H1 (cell line): ENCODE measurements at regions not wholly inside any gene's neighbourhood (a gene's known extent, or its start where the extent isn't known, plus 50 kb on each side); places are given as distances from the start of the nearest gene placed in this dataset.

Experiments
- CTCF ChIA-PET: fragments of 300-600 bp; sonication (Branson Sonifier 250); formaldehyde crosslinking; loops from one replicate; lab custom pipeline; 2021; ENCODE audit not compliant: partially characterized antibody; lab: Charles Lee
- POLR2A ChIA-PET: fragments of 300-600 bp; sonication (Branson Sonifier 250); formaldehyde crosslinking; loops from one replicate; lab custom pipeline; 2021; ENCODE audit warnings: inconsistent platforms; ENCODE audit not compliant: partially characterized antibody; lab: Charles Lee
- DNase-seq, 2 experiments: peaks; one replicate each; pipeline versions ENCODE4 v3.0.0 to v3.0.0-alpha.2; 2010 to 2022; ENCODE audit warnings: low spot score in 2 of 2, low read depth in 1 of 2, mixed read lengths in 1 of 2
- FAIRE-seq: peaks from 2 replicates; lab custom pipeline; 2011; peaks lifted over from hg19 to GRCh38; lab: Jason Lieb, UNC
- H2AFZ ChIP-seq: 2 replicates; pipeline ENCODE4 v1.8.1; 2012; ENCODE audit warnings: low read length, inconsistent platforms
- H2AK5ac ChIP-seq: 2 replicates; pipeline ENCODE4 v1.6.1; 2013; ENCODE audit warnings: low read depth, low read length
- H2BK120ac ChIP-seq: replicated peaks from 2 replicates; pipeline ENCODE3; 2013; ENCODE audit warnings: low read depth, low read length, inconsistent platforms
- H2BK12ac ChIP-seq: 2 replicates; pipeline ENCODE4 v1.6.1; 2013; ENCODE audit warnings: low read depth, low read length
- H2BK15ac ChIP-seq: 2 replicates; pipeline ENCODE4 v1.6.1; 2013; ENCODE audit warnings: low read length
- H2BK20ac ChIP-seq: 2 replicates; pipeline ENCODE4 v1.6.1; 2013; ENCODE audit warnings: low read length
- H2BK5ac ChIP-seq: 2 replicates; pipeline ENCODE4 v1.6.1; 2013; ENCODE audit warnings: low read depth, low read length
- H3K14ac ChIP-seq: 2 replicates; pipeline ENCODE4 v1.6.1; 2013; ENCODE audit warnings: inconsistent platforms; ENCODE audit not compliant: insufficient read length
- H3K18ac ChIP-seq: 2 replicates; pipeline ENCODE4 v1.6.1; 2013; ENCODE audit warnings: low read length; ENCODE audit errors: extremely low read depth
- H3K23ac ChIP-seq: 2 replicates; pipeline ENCODE4 v1.6.1; 2013; ENCODE audit warnings: inconsistent platforms; ENCODE audit not compliant: insufficient read length
- H3K23me2 ChIP-seq: 2 replicates; pipeline ENCODE4 v1.6.1; 2013; ENCODE audit warnings: low read depth, low read length
- H3K27ac ChIP-seq: 2 replicates; pipeline ENCODE4 v1.6.1; 2011; ENCODE audit warnings: low read depth, low read length, inconsistent platforms
- H3K27me3 ChIP-seq, 4 experiments: replicated peaks in 1 of 4; 1 replicate in 1 of 4; 2 replicates in 3 of 4; pipeline versions ENCODE4 v1.6.1 to v1.8.1; 2011 to 2013; ENCODE audit warnings: low read length in 3 of 4, mild to moderate bottlenecking in 3 of 4, inconsistent platforms in 2 of 4, mixed read lengths in 2 of 4, moderate library complexity in 1 of 4; ENCODE audit not compliant: control insufficient read depth in 3 of 4, insufficient read depth in 3 of 4; ENCODE audit errors: extremely low read depth in 1 of 4
- H3K36me3 ChIP-seq, 4 experiments: 2 replicates each; pipeline versions ENCODE4 v1.6.1 to v1.8.1; 2011 to 2013; ENCODE audit warnings: mild to moderate bottlenecking in 4 of 4, low read length in 3 of 4, moderate library complexity in 2 of 4, control low read depth in 1 of 4, inconsistent platforms in 1 of 4; ENCODE audit not compliant: insufficient read depth in 4 of 4, control insufficient read depth in 2 of 4
- H3K4ac ChIP-seq: replicated peaks from 2 replicates; pipeline ENCODE3; 2013; ENCODE audit warnings: low read length, low read depth, mixed read lengths, inconsistent platforms; ENCODE audit not compliant: insufficient read length
- H3K4me1 ChIP-seq, 4 experiments: replicated peaks in 1 of 4; 1 replicate in 1 of 4; 2 replicates in 3 of 4; pipeline versions ENCODE4 v1.6.1 to v1.8.1; 2011 to 2013; ENCODE audit warnings: low read length in 3 of 4, inconsistent platforms in 2 of 4, mixed read lengths in 1 of 4; ENCODE audit not compliant: insufficient read depth in 4 of 4, control insufficient read depth in 3 of 4
- H3K4me2 ChIP-seq, 2 experiments: 2 replicates each; pipeline versions ENCODE4 v1.6.1 to v1.8.1; 2011 to 2013; ENCODE audit warnings: low read depth in 2 of 2, low read length in 2 of 2, control low read depth in 1 of 2, inconsistent platforms in 1 of 2, mild to moderate bottlenecking in 1 of 2; ENCODE audit not compliant: insufficient read depth in 1 of 2
- H3K4me3 ChIP-seq, 4 experiments: fragments of 200-600, 300-600 bp in 1 of 4; sonication (generic), shearing (Covaris generic), sonication (Bioruptor Twin) in 1 of 4; 2 replicates each; pipeline versions ENCODE4 v1.5.1 to v1.8.1; 2011 to 2016; ENCODE audit warnings: low read length in 4 of 4, low read depth in 3 of 4, control low read depth in 2 of 4, inconsistent platforms in 2 of 4, mild to moderate bottlenecking in 2 of 4, mixed read lengths in 1 of 4, moderate library complexity in 1 of 4; ENCODE audit not compliant: insufficient read depth in 2 of 4; ENCODE audit errors: extremely low read depth in 1 of 4
- H3K56ac ChIP-seq: replicated peaks from 2 replicates; pipeline ENCODE3; 2013; ENCODE audit warnings: low read depth, mild to moderate bottlenecking, mixed read lengths, low read length, inconsistent platforms; ENCODE audit not compliant: insufficient read length
- H3K79me1 ChIP-seq: 2 replicates; pipeline ENCODE4 v1.6.1; 2013; ENCODE audit warnings: low read depth, low read length, control low read depth
- H3K79me2 ChIP-seq, 2 experiments: 2 replicates each; pipeline versions ENCODE4 v1.6.1 to v1.8.1; 2012 to 2013; ENCODE audit warnings: low read length in 2 of 2, mild to moderate bottlenecking in 2 of 2, inconsistent platforms in 1 of 2; ENCODE audit not compliant: insufficient read depth in 2 of 2, control insufficient read depth in 1 of 2
- H3K9ac ChIP-seq, 4 experiments: replicated peaks in 1 of 4; 1 replicate in 1 of 4; 2 replicates in 3 of 4; pipeline versions ENCODE4 v1.6.1 to v1.8.1; 2011 to 2013; ENCODE audit warnings: low read depth in 3 of 4, low read length in 3 of 4, control low read depth in 2 of 4, mild to moderate bottlenecking in 2 of 4, moderate library complexity in 2 of 4, inconsistent platforms in 1 of 4; ENCODE audit errors: extremely low read depth in 1 of 4
- H3K9me3 ChIP-seq, 2 experiments: 2 replicates each; pipeline versions ENCODE4 v1.6.1 to v1.8.1; 2012 to 2013; ENCODE audit warnings: mild to moderate bottlenecking in 2 of 2, moderate library complexity in 2 of 2, control low read depth in 1 of 2, inconsistent platforms in 1 of 2, low read depth in 1 of 2, low read length in 1 of 2, mixed read lengths in 1 of 2; ENCODE audit not compliant: insufficient read depth in 2 of 2
- H4K20me1 ChIP-seq, 2 experiments: replicated peaks in 1 of 2; 2 replicates each; pipeline versions ENCODE3 to v1.8.1; 2011 to 2013; ENCODE audit warnings: inconsistent platforms in 2 of 2, low read length in 2 of 2, mild to moderate bottlenecking in 1 of 2; ENCODE audit not compliant: insufficient read depth in 2 of 2, control insufficient read depth in 1 of 2
- H4K5ac ChIP-seq: 2 replicates; pipeline ENCODE4 v1.6.1; 2013; ENCODE audit warnings: low read length, low read depth, mixed read lengths, inconsistent platforms; ENCODE audit not compliant: insufficient read length
- H4K8ac ChIP-seq: 2 replicates; pipeline ENCODE4 v1.8.0; 2013; ENCODE audit warnings: mild to moderate bottlenecking, moderate library complexity, low read length, inconsistent platforms; ENCODE audit not compliant: insufficient read depth; ENCODE audit errors: extremely low read depth
- H4K91ac ChIP-seq: replicated peaks from 2 replicates; pipeline ENCODE3; 2013; ENCODE audit warnings: low read length, mixed read lengths, inconsistent platforms; ENCODE audit not compliant: insufficient read length
- RFX5 ChIP-seq: IDR thresholded peaks from 2 replicates; pipeline ENCODE4 v1.6.1; 2011; ENCODE audit warnings: low read depth, low read length, improper control_type of control experiment, borderline replicate concordance
- SRF ChIP-seq: IDR thresholded peaks from 2 replicates; pipeline ENCODE4 v1.6.1; 2011; ENCODE audit warnings: mild to moderate bottlenecking, low read depth, low read length, moderate library complexity
- WGBS, 2 experiments: shearing (Covaris generic) in 1 of 2; methylation state at CpG; one replicate each; pipeline versions ENCODE4 v1.1.6 to v1.1.7; 2013 to 2015; ENCODE audit warnings: low lambda C conversion rate in 2 of 2, mixed read lengths in 2 of 2, inconsistent platforms in 1 of 2, low coverage in 1 of 2, missing lambda C conversion rate in 1 of 2; ENCODE audit not compliant: insufficient replicate concordance in 2 of 2, insufficient coverage in 1 of 2, insufficient read length in 1 of 2; ENCODE audit errors: extremely low coverage in 1 of 2, missing lambda C conversion rate in 1 of 2; 5-methylcytosine and 5-hydroxymethylcytosine counted together

- Histone ChIP-seq H4K91ac (no peak overlapping the region), H3K23ac (no peak overlapping the region), H3K23me2 (no peaks in the 10 kb centered on the region), H3K9me3 (no peaks in the 10 kb centered on the region), H2BK12ac (no peak overlapping the region), H3K14ac (no peak overlapping the region), H3K36me3 (no peaks in the 10 kb centered on the region), H3K4me1 (no peaks in the 10 kb centered on the region), H4K20me1 (no peaks in the 10 kb centered on the region), H3K27me3 (no peaks in the 10 kb centered on the region), H3K56ac (no peak overlapping the region), H3K4ac (no peak overlapping the region), H3K4me2 (no peak overlapping the region), H2BK120ac (no peak overlapping the region), H2BK5ac (no peak overlapping the region), H3K79me1 (no peaks in the 10 kb centered on the region), H3K4me3 (no peak overlapping the region), H2AK5ac (no peak overlapping the region), H2BK15ac (no peak overlapping the region), H3K27ac (no peak overlapping the region), H3K18ac (no peak overlapping the region), H4K8ac (no peak overlapping the region), H3K9ac (no peak overlapping the region), H2AFZ (no peak overlapping the region), H2BK20ac (no peak overlapping the region), H3K79me2 (no peaks in the 10 kb centered on the region), H4K5ac (no peak overlapping the region)
- ChIA-PET CTCF (interaction anchor here (0.6 to 0.9 kb wide), 2 partner anchors 39 to 56 kb away, joined by 3 to 4 read pairs; no protein-coding TSS in a partner anchor), POLR2A (no interaction called here)
- WGBS, 2 experiments: 60% methylated on average over 3 of the region's 3 CpGs; no CpG with 5 or more reads in 1 of the 2 experiments
- no peak for TF ChIP-seq RFX5
- no peak for TF ChIP-seq SRF
- FAIRE-seq (no peak), DNase-seq (no peak)
These were observed 898.2 kb upstream of the GOT2 start for GRCh38 chr16:59632276-59632855.
